ENCODE measurements at regions not wholly inside any gene's neighbourhood (a gene's known extent, or its start where the extent isn't known, plus 50 kb on each side); places are given as distances from the start of the nearest gene placed in this dataset.

DNA sequence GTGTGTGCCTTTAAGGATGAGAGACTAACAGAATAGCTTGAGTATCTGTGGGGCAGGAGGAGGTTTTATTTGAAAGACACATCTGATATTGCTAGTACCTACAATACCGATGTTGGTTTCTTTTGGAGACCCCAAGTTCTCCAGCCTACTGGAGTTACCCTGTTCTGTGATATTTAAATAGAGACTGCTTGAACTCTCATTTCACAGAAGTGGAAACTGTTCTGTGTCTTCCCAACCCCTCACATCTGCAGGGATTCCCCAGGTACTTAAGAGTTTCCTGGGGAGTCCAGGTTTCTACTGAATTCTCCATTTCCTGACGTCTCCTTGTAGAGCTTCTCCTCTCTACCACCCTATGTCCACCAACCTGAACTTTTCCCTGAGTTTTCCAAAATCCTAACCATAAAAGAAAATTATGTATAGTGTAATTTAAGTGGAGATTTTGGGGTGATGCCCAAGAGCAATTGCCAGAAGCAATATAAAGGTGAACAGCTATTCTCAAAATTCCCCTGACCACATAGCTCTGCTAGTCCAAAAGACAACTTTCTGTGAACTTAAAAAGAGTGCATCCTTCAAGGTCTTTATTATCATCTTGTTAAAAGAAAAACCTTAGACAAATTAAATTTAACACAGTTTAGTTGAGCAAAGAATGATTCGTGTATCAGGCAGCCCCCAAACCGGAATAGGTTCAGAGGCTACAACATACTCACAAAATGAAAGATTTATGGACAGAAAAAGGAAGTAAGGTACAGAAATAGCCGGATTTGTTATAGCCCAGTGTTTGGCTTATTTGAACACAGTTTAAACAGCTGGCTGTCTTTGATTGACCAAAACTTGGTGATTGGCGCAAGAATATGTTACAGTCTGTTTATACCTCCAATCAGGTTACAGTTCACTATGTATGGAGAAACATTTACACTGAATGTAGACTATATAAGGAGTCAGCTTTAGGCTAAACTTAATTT, 373.4 kb downstream of the NUAK1 start:
- DNase-seq (ENCODE audit: low spot score): no peak
- in situ Hi-C loops (cut with MboI; ENCODE audit: low pct_unique_long_range_greater_than_20kb, low sequenced_read_pairs, unreplicated experiment): no loop called here
- TF ChIP-seq, protein P1, sequence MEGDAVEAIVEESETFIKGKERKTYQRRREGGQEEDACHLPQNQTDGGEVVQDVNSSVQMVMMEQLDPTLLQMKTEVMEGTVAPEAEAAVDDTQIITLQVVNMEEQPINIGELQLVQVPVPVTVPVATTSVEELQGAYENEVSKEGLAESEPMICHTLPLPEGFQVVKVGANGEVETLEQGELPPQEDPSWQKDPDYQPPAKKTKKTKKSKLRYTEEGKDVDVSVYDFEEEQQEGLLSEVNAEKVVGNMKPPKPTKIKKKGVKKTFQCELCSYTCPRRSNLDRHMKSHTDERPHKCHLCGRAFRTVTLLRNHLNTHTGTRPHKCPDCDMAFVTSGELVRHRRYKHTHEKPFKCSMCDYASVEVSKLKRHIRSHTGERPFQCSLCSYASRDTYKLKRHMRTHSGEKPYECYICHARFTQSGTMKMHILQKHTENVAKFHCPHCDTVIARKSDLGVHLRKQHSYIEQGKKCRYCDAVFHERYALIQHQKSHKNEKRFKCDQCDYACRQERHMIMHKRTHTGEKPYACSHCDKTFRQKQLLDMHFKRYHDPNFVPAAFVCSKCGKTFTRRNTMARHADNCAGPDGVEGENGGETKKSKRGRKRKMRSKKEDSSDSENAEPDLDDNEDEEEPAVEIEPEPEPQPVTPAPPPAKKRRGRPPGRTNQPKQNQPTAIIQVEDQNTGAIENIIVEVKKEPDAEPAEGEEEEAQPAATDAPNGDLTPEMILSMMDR (IDR thresholded peaks at IDR 0.05; ENCODE audit: extremely low read depth, insufficient read depth, missing control alignments): no peak

DNA sequence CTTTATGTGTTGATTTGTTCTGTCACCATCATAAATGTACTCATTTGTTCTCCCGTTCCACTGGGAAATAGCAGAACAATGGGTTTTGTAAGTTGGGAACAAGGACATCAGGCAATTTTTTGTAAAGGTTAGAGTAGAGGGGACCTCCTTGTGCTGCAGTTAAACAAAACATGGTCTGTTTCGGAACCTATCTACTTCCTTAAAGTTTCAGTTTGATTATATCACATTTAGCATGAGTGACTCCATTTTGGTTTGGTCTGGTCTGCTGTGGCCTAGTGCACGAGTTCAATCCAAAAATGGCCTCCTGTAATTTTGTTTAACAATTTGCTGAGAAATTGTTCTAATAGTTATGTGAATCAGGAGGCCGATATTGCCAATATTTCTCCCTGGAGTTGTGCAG, 372.7 kb downstream of the NUAK1 start:
- in situ Hi-C loops (cut with MboI; ENCODE audit: low pct_unique_long_range_greater_than_20kb, low sequenced_read_pairs, unreplicated experiment): no loop called here
- TF ChIP-seq, protein P1 (IDR thresholded peaks at IDR 0.05; ENCODE audit: extremely low read depth, insufficient read depth, missing control alignments): no peak

DNA sequence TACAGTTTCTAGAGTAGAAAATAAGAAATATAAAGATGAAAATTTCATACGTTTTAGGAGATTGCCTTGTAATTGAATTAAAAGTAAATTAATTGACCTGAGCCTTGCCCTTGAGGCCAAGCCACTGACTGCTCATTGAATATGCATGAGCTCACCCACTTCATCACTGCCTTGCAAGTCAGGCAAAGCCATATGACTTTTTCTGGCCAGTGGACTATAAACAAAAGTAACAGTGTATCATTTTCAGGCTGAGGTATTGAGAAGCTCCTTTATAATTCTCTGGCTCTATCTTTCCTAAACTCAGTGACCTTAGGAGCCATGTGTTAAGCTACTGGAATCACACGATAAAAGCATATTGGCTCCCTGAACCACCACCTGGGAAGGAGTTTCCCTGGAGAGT, 369.3 kb downstream of the NUAK1 start:
- TF ChIP-seq, protein P1 (IDR thresholded peaks at IDR 0.05; ENCODE audit: extremely low read depth, insufficient read depth, missing control alignments): no peak
- in situ Hi-C loops (cut with MboI; ENCODE audit: low pct_unique_long_range_greater_than_20kb, low sequenced_read_pairs, unreplicated experiment): no loop called here
- no peak for DNase-seq (ENCODE audit: low spot score)

More for the DNA sequence above, 372.7 kb downstream of the NUAK1 start:
- DNase-seq (ENCODE audit: low spot score): no peak

DNA sequence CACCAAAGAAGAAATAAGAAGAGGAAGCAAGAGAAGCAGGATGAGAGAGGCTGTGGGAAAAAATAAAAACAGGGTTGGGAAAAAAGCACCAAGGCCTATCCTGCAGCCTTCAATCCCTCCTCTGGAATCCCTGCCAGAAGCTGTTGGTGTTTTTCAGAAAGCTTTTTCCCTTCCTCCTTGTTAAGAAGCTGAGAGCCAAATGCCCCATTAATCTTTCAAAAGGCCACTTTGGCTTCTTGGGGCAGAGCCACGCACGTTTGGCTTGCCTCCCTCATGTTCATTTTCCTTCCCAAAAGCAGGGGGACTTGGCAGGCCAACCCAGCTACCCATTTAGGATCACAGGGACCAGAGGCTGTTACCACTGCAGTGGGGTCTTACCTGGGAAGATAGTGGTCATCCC, 365.3 kb downstream of the NUAK1 start:
- no peak for DNase-seq (ENCODE audit: low spot score)
- in situ Hi-C loops (cut with MboI; ENCODE audit: low pct_unique_long_range_greater_than_20kb, low sequenced_read_pairs, unreplicated experiment): no loop called here
- TF ChIP-seq, protein P1 (IDR thresholded peaks at IDR 0.05; ENCODE audit: extremely low read depth, insufficient read depth, missing control alignments): no peak

DNA sequence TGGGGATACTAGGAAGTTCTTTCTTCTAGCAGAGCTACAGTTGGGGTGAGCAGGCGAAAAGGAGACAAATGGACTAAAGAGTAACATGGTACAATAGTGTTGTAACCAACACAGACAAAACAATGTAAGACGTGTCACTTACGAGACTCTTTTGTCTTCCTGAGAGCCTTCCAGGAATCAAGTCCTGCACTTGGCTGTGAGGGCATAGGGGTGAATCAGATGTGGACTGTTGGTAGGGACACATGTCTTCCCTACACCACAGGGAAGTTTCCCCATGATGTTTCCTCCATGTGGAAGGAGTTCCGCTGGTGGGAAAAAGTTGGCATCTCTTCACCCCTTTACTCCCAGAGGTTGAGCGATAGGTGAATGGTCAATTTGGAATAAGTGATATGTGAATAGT, 364.7 kb downstream of the NUAK1 start:
- TF ChIP-seq, protein P1 (IDR thresholded peaks at IDR 0.05; ENCODE audit: extremely low read depth, insufficient read depth, missing control alignments): no peak
- no peak for DNase-seq (ENCODE audit: low spot score)
- in situ Hi-C loops (cut with MboI; ENCODE audit: low pct_unique_long_range_greater_than_20kb, low sequenced_read_pairs, unreplicated experiment): no loop called here

DNA sequence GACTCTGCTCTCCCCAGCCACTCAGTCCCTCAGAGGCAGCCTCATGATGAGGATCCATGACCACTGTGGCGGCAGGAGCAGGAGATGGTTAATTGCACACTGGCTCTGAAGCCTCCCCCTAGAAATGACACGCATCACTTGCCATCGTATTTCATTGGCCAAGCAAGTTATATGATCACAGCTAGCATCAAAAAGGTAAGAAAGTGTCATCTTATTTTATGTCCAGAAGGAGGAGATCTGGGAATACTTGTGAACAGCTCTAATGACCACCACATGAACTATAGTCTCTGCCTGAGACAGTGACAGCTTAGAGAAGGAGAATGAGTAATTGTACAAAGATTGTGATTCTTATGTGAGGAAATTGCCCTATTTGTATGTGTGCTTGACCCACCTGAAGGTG, 363.4 kb downstream of the NUAK1 start:
- DNase-seq (ENCODE audit: low spot score): no peak
- in situ Hi-C loops (cut with MboI; ENCODE audit: low pct_unique_long_range_greater_than_20kb, low sequenced_read_pairs, unreplicated experiment): no loop called here
- TF ChIP-seq, protein P1 (IDR thresholded peaks at IDR 0.05; ENCODE audit: extremely low read depth, insufficient read depth, missing control alignments): no peak

Data from GM13977 (cell line).